Liver (tissue), 8 donors: ENCODE measurements at regions not wholly inside any gene's neighbourhood (a gene's known extent, or its start where the extent isn't known, plus 50 kb on each side); places are given as distances from the start of the nearest gene placed in this dataset.

Experiments
- DNase-seq: peaks from one replicate; pipeline ENCODE4 v3.0.0-alpha.2; 2017; ENCODE audit warnings: low spot score
- H3K27ac ChIP-seq, 2 donors: one replicate each; pipeline ENCODE4 v1.7.0; 2013; ENCODE audit warnings: inconsistent platforms in 2 of 2, low read length in 2 of 2, control low read depth in 1 of 2, low read depth in 1 of 2, mild to moderate bottlenecking in 1 of 2
- H3K27me3 ChIP-seq, 4 donors: one replicate each; pipeline versions ENCODE4 v1.6.1 to v1.7.0; 2013; ENCODE audit warnings: low read length in 3 of 4, inconsistent platforms in 1 of 4, mild to moderate bottlenecking in 1 of 4, moderate library complexity in 1 of 4; ENCODE audit not compliant: control insufficient read depth in 4 of 4, insufficient read depth in 4 of 4
- H3K36me3 ChIP-seq, 4 donors: one replicate each; pipeline versions ENCODE4 v1.6.1 to v1.7.0; 2013; ENCODE audit warnings: low read length in 3 of 4, mild to moderate bottlenecking in 3 of 4, low read depth in 1 of 4, moderate library complexity in 1 of 4; ENCODE audit not compliant: control insufficient read depth in 4 of 4, insufficient read depth in 3 of 4
- H3K4me1 ChIP-seq, 4 donors: one replicate each; pipeline versions ENCODE4 v1.6.1 to v1.7.0; 2013; ENCODE audit warnings: low read length in 3 of 4, mild to moderate bottlenecking in 3 of 4, moderate library complexity in 1 of 4; ENCODE audit not compliant: control insufficient read depth in 4 of 4, insufficient read depth in 4 of 4
- H3K4me3 ChIP-seq, 3 donors: one replicate each; pipeline versions ENCODE4 v1.6.1 to v1.7.0; 2013; ENCODE audit warnings: low read length in 3 of 3, control low read depth in 1 of 3, low read depth in 1 of 3, mild to moderate bottlenecking in 1 of 3
- H3K9ac ChIP-seq, 2 donors: one replicate each; pipeline ENCODE4 v1.7.0; 2013; ENCODE audit warnings: low read length in 2 of 2, mild to moderate bottlenecking in 2 of 2, moderate library complexity in 2 of 2, control low read depth in 1 of 2, low read depth in 1 of 2
- H3K9me3 ChIP-seq, 4 donors: one replicate each; pipeline versions ENCODE4 v1.6.1 to v1.7.0; 2013; ENCODE audit warnings: low read length in 3 of 4; ENCODE audit not compliant: control insufficient read depth in 4 of 4
- EGR1 ChIP-seq, 2 donors: IDR thresholded peaks; 2 replicates each; pipeline ENCODE4 v1.6.1; 2016 to 2018; ENCODE audit warnings: antibody characterized with exemption in 2 of 2, low read depth in 2 of 2
- FOXA1 ChIP-seq: IDR thresholded peaks from 2 replicates; pipeline ENCODE4 v1.6.1; 2016; ENCODE audit warnings: antibody characterized with exemption
- FOXA2 ChIP-seq: IDR thresholded peaks from 2 replicates; pipeline ENCODE4 v1.6.1; 2016; ENCODE audit warnings: antibody characterized with exemption
- GABPA ChIP-seq, 2 donors: IDR thresholded peaks in 1 of 2; conservative IDR thresholded peaks in 1 of 2; 2 replicates each; pipeline ENCODE4 v1.6.1; 2016; ENCODE audit warnings: antibody characterized with exemption in 2 of 2, mild to moderate bottlenecking in 1 of 2, moderate library complexity in 1 of 2
- HNF4A ChIP-seq, 2 donors: conservative IDR thresholded peaks; 2 replicates each; pipeline ENCODE4 v1.6.1; 2016; ENCODE audit warnings: antibody characterized with exemption in 2 of 2, mild to moderate bottlenecking in 2 of 2
- HNF4G ChIP-seq: IDR thresholded peaks from 2 replicates; pipeline ENCODE4 v1.6.1; 2016; ENCODE audit warnings: antibody characterized with exemption
- JUND ChIP-seq, 2 donors: IDR thresholded peaks; 2 replicates each; pipeline ENCODE4 v1.6.1; 2016; ENCODE audit warnings: antibody characterized with exemption in 2 of 2
- NR2F2 ChIP-seq: IDR thresholded peaks from 2 replicates; pipeline ENCODE4 v1.6.1; 2016; ENCODE audit warnings: antibody characterized with exemption
- RAD21 ChIP-seq, 2 donors: IDR thresholded peaks; 2 replicates each; pipeline ENCODE4 v1.6.1; 2016; ENCODE audit warnings: antibody characterized with exemption in 2 of 2, mild to moderate bottlenecking in 2 of 2
- RXRA ChIP-seq, 2 donors: IDR thresholded peaks; 2 replicates each; pipeline ENCODE4 v1.6.1; 2017 to 2018; ENCODE audit warnings: antibody characterized with exemption in 2 of 2, mild to moderate bottlenecking in 1 of 2
- SP1 ChIP-seq: IDR thresholded peaks from 2 replicates; pipeline ENCODE4 v1.6.1; 2018; ENCODE audit warnings: antibody characterized with exemption, mild to moderate bottlenecking
- TAF1 ChIP-seq: conservative IDR thresholded peaks from 2 replicates; pipeline ENCODE4 v1.6.1; 2016; ENCODE audit warnings: antibody characterized with exemption, mild to moderate bottlenecking
- YY1 ChIP-seq: IDR thresholded peaks from 2 replicates; pipeline ENCODE4 v1.6.1; 2016; ENCODE audit warnings: antibody characterized with exemption, mild to moderate bottlenecking
- WGBS: extraction: QIAGEN DNeasy Blood & Tissue Kit; methylation state at CpG from one replicate; pipeline ENCODE4 v1.1.7; 2013; 5-methylcytosine and 5-hydroxymethylcytosine counted together
- TF ChIP-seq, protein P1 (sequence below): fragments of 150-350 bp; IDR thresholded peaks from 2 replicates; pipeline ENCODE4 v1.5.1; 2017; ENCODE audit warnings: improper control_type of control experiment, low read depth, low read length; ENCODE audit not compliant: missing input control
- TF ChIP-seq, protein P2 (sequence below): IDR thresholded peaks from 2 replicates; pipeline ENCODE4 v1.6.1; 2016; ENCODE audit warnings: antibody characterized with exemption
- TF ChIP-seq, protein P3 (sequence below): IDR thresholded peaks from 2 replicates; pipeline ENCODE4 v1.6.1; 2016; ENCODE audit warnings: antibody characterized with exemption
- TF ChIP-seq, protein P4 (sequence below): IDR thresholded peaks from 2 replicates; pipeline ENCODE4 v1.6.1; 2016; ENCODE audit warnings: antibody characterized with exemption, mild to moderate bottlenecking
- TF ChIP-seq, protein P5 (sequence below): IDR thresholded peaks from 2 replicates; pipeline ENCODE4 v1.6.1; 2016; ENCODE audit warnings: antibody characterized with exemption
- donor health status: healthy.
- donor health status: healthy.
- donor health status: healthy.
- donor health status: healthy.
- donor health status: healthy.

DNA sequence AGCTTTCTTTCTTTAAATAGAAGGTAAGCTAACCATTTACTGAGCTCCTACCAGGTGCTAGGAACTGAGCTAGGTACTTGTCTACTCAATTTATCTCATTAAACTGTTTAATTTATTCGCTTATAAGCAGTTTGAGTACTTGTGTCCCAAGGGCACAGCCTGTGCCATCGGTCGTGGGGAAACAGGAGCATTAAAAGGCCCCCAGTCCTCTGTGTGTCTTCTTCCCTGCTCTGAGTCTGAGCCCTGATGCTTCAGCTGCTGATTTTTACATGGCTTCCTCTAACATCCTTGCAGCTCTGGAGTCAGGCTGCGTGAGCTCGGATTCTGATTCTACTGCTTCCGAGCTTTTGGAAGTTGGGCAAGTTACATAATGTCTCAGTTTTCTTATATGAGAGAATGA lies 239.5 kb downstream of the EDEM1 start:
- Histone ChIP-seq H3K9ac (no peak overlapping the region), H3K9me3 (no peaks in the 10 kb centered on the region), H3K4me3 (no peak overlapping the region), H3K4me1 (no peaks in the 10 kb centered on the region), H3K27ac (no peak overlapping the region), H3K27me3 (peaks cover 0 to 3% (median 0%) of the 10 kb centered on the region in 4 donors), H3K36me3 (no peaks in the 10 kb centered on the region)
- TF ChIP-seq, protein P1, sequence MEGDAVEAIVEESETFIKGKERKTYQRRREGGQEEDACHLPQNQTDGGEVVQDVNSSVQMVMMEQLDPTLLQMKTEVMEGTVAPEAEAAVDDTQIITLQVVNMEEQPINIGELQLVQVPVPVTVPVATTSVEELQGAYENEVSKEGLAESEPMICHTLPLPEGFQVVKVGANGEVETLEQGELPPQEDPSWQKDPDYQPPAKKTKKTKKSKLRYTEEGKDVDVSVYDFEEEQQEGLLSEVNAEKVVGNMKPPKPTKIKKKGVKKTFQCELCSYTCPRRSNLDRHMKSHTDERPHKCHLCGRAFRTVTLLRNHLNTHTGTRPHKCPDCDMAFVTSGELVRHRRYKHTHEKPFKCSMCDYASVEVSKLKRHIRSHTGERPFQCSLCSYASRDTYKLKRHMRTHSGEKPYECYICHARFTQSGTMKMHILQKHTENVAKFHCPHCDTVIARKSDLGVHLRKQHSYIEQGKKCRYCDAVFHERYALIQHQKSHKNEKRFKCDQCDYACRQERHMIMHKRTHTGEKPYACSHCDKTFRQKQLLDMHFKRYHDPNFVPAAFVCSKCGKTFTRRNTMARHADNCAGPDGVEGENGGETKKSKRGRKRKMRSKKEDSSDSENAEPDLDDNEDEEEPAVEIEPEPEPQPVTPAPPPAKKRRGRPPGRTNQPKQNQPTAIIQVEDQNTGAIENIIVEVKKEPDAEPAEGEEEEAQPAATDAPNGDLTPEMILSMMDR: no peak
- no peak for TF ChIP-seq JUND (IDR thresholded peaks at IDR 0.05)
- TF ChIP-seq, protein P2, sequence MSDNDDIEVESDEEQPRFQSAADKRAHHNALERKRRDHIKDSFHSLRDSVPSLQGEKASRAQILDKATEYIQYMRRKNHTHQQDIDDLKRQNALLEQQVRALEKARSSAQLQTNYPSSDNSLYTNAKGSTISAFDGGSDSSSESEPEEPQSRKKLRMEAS: no peak
- 87% methylated on average over 6 of the region's 6 CpGs for WGBS
- DNase-seq: no peak

DNA sequence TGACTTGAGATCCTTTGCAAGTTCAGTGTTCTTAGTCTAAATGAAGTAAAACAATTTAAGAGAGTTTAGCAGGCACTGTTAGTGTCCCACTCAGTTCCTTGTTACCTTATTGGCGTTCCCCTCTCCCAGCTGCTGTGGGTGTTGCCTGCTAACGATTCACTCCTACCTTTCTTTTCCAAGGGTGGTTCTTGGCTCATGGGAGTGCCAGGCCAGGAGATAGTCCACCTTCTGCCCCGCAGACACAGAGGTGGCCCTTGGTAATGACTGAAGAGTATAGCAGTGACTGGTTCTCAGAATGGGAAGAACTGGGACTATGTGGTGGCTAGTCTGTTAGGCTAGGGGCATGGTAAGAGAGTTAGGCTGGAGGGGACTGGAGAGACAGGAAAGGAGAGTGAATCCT lies 240.4 kb downstream of the EDEM1 start:
- DNase-seq: no peak
- WGBS: 66% methylated on average over 3 of the region's 3 CpGs
- no peak overlapping the region for H3K4me3 ChIP-seq

More for the DNA sequence above, 240.4 kb downstream of the EDEM1 start:
- no peak for TF ChIP-seq HNF4G
- no peak for TF ChIP-seq NR2F2
- TF ChIP-seq, protein P2: no peak
- no peak for TF ChIP-seq TAF1
- no peak for TF ChIP-seq JUND (IDR thresholded peaks at IDR 0.05)
- TF ChIP-seq EGR1 (IDR thresholded peaks at IDR 0.05; ENCODE audit: low read depth in 2 of 2): no peak
- TF ChIP-seq HNF4A (conservative IDR thresholded peaks at IDR 0.05): no peak
- TF ChIP-seq FOXA2: no peak
- TF ChIP-seq SP1: no peak
- TF ChIP-seq RAD21 (IDR thresholded peaks at IDR 0.05): no peak
- no peak for TF ChIP-seq YY1
- TF ChIP-seq, protein P3, sequence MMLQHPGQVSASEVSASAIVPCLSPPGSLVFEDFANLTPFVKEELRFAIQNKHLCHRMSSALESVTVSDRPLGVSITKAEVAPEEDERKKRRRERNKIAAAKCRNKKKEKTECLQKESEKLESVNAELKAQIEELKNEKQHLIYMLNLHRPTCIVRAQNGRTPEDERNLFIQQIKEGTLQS: no peak
- TF ChIP-seq, protein P1: no peak
- TF ChIP-seq, protein P4, sequence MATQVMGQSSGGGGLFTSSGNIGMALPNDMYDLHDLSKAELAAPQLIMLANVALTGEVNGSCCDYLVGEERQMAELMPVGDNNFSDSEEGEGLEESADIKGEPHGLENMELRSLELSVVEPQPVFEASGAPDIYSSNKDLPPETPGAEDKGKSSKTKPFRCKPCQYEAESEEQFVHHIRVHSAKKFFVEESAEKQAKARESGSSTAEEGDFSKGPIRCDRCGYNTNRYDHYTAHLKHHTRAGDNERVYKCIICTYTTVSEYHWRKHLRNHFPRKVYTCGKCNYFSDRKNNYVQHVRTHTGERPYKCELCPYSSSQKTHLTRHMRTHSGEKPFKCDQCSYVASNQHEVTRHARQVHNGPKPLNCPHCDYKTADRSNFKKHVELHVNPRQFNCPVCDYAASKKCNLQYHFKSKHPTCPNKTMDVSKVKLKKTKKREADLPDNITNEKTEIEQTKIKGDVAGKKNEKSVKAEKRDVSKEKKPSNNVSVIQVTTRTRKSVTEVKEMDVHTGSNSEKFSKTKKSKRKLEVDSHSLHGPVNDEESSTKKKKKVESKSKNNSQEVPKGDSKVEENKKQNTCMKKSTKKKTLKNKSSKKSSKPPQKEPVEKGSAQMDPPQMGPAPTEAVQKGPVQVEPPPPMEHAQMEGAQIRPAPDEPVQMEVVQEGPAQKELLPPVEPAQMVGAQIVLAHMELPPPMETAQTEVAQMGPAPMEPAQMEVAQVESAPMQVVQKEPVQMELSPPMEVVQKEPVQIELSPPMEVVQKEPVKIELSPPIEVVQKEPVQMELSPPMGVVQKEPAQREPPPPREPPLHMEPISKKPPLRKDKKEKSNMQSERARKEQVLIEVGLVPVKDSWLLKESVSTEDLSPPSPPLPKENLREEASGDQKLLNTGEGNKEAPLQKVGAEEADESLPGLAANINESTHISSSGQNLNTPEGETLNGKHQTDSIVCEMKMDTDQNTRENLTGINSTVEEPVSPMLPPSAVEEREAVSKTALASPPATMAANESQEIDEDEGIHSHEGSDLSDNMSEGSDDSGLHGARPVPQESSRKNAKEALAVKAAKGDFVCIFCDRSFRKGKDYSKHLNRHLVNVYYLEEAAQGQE: no peak
- TF ChIP-seq GABPA (IDR thresholded peaks at IDR 0.05 in 1 of 2, conservative IDR thresholded peaks at IDR 0.05 in 1 of 2): no peak
- TF ChIP-seq, protein P5, sequence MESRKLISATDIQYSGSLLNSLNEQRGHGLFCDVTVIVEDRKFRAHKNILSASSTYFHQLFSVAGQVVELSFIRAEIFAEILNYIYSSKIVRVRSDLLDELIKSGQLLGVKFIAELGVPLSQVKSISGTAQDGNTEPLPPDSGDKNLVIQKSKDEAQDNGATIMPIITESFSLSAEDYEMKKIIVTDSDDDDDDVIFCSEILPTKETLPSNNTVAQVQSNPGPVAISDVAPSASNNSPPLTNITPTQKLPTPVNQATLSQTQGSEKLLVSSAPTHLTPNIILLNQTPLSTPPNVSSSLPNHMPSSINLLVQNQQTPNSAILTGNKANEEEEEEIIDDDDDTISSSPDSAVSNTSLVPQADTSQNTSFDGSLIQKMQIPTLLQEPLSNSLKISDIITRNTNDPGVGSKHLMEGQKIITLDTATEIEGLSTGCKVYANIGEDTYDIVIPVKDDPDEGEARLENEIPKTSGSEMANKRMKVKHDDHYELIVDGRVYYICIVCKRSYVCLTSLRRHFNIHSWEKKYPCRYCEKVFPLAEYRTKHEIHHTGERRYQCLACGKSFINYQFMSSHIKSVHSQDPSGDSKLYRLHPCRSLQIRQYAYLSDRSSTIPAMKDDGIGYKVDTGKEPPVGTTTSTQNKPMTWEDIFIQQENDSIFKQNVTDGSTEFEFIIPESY: no peak
- TF ChIP-seq FOXA1: no peak
- TF ChIP-seq RXRA (IDR thresholded peaks at IDR 0.05): no peak
- Histone ChIP-seq H3K27me3 (peaks cover 0 to 3% (median 0%) of the 10 kb centered on the region in 4 donors), H3K9me3 (no peaks in the 10 kb centered on the region), H3K9ac (no peak overlapping the region), H3K4me1 (no peaks in the 10 kb centered on the region), H3K36me3 (no peaks in the 10 kb centered on the region), H3K27ac (no peak overlapping the region)
